ENCODE measurements at regions not wholly inside any gene's neighbourhood (a gene's known extent, or its start where the extent isn't known, plus 50 kb on each side); places are given as distances from the start of the nearest gene placed in this dataset.

DNA sequence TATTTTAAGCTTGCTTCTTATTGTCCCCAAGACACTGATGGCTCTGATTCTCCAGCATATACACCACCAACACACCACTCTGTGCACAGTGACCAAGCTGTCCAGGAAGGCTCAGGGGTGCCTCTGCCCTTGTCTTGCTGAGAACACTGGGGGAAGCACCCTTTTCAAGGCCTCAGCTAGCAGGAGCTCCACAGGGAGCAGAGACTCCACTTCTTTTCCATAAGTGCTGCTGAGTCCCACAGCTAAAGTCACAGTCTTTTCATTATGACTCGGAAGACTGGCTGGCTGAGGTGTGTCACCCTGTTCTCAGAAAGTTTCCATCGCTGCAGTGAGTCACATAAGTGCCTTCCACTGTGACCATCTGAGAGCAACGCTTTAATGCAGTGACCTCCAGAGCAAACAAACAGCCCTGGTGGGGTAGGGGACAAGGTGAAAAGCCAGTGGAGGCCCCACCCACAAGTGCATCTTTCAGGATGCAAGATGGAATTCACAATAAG, 226.9 kb upstream of the CHRNA7 start:
- TF ChIP-seq ZEB2 (tag by site-specific recombination; IDR thresholded peaks at IDR 0.05) (no peak), CTCF (tag by site-specific recombination; IDR thresholded peaks at IDR 0.05) (no peak), ZNF558 (tag by site-specific recombination; IDR thresholded peaks at IDR 0.05) (no peak)

Measured in HEK293 (cell line).